Inferior parietal cortex (tissue), 1 donor: ENCODE measurements at regions not wholly inside any gene's neighbourhood (a gene's known extent, or its start where the extent isn't known, plus 50 kb on each side); places are given as distances from the start of the nearest gene placed in this dataset.

Experiments used
- DNase-seq: peaks from one replicate; pipeline ENCODE4 v3.0.0-alpha.2; 2016; ENCODE audit errors: extremely low spot score

DNA sequence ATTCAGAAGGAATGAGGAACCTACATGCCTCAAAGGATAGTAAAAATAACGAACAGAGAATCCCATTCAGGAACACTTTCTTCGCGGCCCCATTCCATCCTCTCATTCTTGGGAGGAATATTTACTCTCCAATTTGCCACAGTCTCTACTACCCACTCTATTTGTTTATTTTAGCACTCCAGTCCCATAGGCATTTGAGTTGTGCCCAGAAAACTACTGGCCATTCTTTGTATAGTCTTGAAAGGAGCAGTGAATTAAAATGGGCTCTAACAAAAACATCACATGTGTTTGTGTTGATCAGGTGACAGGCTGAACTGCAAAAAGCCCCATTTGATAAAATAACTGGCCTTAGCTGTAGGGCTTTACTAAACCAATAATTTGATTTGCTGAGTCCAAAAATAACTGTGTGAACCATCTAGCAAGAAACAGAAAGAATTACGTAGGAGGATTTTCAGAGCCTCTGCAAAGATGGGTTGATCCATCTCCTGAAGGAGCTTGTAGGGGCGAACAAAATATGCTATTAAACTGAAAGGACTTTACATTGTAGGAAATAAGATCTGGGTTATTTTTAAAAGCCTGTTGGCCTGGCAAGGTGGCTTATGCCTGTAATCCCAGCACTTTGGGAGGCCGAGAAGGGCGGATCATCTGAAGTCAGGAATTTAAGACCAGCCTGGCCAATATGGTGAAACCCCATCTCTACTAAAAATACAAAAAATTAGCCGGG, 142.3 kb upstream of the CPNE8 start:
- DNase-seq = no peak

DNA sequence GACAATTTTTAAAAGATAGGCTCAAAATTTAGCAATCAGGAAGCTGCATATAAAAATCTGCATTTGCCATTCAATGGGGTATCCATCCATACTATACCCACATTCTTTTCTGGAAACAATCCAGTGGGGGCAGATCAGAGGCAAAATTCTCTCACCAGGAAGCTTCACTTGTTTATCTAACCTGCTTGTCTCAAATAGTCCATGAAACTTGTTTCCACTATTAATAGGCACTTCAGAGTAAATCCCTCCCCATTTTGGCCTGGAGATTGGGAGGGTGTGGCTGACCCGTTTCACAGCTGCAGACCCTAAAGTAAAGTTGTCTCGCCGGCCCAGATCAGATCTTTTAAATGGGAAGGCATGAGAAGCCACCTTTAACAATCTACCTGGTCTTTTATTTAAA, 139.4 kb upstream of the CPNE8 start:
- no peak for DNase-seq

DNA sequence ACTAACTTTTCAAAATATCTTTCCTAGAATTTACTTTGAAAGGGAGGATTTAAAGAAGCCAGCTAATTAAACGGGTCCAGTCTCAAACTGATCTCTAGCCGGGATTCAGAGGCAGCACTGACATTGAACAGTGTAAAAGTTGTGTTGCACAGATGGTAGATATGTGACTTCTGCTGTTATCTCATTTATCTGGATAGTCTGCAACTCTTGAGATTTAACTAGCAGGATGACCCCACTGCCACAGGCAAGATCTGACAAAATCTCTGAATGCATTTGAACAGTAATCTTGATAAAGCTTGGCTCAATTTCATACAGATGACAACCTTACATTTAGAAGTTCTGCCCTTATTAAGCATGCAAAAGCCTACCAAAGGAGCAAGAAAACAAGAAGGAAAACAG, 138.0 kb upstream of the CPNE8 start:
- DNase-seq = no peak

DNA sequence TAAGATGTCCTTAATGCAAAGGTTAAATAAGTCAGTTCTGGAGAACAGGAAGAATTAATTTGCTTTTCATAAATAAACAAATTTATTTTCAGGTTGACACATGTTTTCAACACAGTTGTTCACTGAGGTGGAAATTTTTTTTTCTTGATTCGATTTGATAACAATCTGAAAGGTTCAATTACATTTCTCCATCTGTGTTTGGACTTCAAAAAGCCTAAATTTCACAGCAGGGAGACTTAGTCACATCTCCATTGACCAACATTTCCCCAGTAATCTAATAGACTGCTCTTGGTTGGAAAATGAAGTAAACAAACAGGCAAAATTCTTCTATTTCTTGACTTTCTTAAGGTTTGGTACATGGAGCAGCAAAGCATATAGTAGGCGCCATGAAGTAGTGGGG, 134.9 kb upstream of the CPNE8 start:
- DNase-seq = no peak

DNA sequence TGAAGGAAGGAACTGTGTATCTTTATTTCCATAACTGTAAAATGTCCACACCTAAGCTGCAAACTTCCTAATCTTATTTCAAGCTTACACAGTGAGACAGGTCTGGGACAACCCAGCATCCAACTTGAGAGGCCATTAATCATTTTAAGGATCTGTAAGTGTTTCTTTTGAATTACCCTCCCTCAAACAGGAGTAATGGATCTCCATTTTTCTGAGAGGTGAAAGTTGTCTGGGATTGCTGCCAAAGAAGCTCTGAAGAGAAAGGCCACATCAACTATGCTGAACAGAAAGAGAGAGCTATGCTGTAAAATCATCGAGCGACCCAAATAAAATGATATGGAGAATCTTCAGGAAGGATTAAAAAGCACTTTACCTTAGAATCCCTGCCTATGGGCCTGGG, 131.7 kb upstream of the CPNE8 start:
- no peak for DNase-seq

DNA sequence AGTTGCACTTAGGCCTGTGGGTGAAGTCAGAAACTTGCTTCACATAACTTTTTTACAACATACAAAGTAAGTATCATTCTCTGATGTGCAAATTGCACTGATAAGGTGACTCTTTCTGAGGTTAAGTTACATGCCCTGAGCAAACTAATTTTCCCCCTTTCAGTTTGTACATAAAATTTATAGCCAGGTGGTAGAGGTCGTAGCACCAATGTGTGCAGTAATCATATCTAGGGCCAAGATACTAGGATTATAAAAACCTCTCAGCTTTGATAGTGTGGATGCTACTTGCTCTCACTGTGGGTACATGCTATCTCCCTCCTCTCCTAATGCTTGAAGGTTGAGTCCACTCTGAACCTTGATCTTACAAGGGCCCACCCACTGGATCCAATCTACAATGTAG, 130.7 kb upstream of the CPNE8 start:
- no peak for DNase-seq

DNA sequence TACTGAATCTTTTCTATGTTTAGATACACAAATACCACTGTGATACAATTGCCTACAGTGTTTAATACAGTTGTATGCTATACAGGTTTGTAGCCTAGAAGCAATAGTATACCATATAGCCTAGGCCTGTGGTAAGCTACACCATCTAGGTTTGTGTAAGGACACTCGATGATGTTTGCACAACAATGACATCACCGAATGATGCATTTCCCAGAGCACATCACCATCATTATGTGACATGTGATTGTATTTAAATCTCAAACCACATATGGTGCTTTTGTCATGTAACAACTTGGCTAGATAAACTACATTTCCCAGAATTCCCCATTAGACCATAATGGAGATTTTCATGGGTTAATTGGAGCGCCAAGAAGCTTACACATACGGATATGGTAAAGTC, 128.4 kb upstream of the CPNE8 start:
- DNase-seq = no peak

DNA sequence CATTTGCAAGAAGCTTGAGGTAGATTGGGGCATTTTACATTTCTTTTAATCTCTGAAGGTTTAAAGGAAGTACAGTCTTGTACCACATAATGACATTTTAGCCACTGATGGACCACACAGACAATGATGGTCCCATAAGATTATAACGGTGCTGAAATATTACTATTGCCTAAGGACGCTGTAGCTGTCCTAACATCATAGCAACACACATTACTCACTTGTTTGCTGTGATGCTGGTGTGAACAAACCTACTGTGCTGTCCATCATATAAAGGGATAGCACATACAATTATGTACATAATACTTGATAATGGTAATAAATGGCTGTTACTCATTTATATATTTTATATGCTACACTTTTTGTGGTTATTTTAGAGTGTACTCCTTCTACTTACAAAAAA, 127.1 kb upstream of the CPNE8 start:
- no peak for DNase-seq

DNA sequence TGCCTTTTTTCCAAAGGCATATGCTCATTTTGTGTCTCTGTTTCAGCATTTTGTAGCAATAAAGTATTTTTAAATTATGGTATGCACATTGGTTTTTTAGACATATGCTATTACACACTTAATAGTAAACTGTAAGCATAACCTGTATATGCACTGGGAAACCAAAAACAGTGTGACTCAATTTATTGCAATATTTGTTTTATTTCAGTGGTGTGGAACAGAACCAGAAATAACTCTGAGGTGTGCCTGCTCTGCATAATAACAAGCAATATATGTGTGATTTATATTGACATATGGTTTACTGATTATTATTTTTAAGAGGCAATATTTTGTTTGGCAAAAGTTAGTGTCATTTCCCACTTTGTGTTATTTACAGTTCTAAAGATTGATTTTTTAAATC, 126.6 kb upstream of the CPNE8 start:
- DNase-seq = no peak

DNA sequence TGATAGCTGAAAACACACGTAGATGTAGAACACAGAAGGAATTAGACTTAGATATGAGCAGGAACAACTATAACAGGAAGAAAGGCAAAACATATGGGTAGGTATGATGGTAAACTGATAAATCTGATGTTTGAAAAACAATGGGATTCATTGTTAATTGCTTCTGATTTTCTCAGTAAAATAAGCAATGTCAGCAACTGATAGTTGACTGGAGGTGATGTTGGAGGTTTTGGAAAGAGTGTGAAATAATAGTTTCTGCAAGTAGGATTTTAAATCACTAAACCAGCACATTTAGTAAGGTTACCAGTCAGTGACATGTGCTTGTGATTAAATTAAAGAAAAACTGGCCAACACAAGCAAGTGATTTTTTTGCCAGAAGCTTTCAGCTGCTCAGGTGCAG, 123.0 kb upstream of the CPNE8 start:
- DNase-seq = no peak

DNA sequence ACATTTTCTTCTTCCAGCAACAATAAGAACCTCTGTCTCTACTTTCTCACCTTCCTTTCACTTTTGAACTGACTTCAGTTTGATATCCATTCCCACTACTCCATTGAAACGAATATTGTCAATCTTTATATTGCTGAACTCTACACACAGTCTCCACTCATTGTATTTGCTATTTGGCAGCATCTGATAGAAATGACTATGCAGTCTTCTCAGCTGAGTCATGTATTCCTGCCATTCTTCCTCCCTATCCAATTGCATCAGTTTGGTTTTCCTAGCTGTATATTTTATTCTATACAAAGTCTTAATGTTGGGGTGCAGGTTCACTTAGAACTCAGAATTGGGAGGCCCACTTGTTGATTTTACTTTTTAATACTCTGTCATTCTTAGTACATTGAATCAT, 107.5 kb upstream of the CPNE8 start:
- no peak for DNase-seq

DNA sequence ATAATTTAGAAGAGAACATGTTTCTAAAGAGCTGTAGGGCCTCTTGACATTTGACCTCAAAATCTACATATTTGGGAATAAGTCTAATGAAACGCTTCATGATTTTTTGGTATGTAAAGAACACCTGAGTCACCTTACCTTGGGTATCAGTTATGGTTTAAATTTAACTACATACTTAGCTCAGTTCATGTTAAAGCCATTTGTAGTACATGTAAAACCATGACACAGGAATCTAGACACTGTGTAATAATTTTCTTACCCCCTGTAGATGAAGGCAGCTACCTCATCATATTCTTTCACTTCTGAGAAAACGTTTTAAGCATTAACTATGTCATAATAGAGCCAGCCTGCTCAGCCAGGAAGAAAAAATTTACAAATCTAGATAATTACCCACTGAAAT, 105.8 kb upstream of the CPNE8 start:
- DNase-seq = no peak

DNA sequence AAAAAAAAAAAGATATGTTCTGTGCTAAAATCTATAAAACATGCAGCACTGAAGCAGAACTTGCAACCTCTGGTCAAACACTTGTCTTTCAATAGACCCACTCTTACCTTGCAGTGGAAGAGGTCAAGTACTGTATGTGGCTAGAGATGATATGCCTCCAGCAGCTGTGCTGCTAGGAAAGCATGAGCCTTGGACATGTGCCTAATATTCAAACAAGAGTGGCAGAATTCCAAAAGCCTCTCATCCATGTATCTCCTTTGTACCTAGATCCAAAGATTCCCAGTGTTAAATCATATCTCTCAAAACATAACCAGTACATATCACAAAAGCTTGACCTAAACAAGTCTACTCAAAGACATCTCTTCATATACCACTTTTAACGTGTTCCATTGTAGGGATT, 105.0 kb upstream of the CPNE8 start:
- no peak for DNase-seq

DNA sequence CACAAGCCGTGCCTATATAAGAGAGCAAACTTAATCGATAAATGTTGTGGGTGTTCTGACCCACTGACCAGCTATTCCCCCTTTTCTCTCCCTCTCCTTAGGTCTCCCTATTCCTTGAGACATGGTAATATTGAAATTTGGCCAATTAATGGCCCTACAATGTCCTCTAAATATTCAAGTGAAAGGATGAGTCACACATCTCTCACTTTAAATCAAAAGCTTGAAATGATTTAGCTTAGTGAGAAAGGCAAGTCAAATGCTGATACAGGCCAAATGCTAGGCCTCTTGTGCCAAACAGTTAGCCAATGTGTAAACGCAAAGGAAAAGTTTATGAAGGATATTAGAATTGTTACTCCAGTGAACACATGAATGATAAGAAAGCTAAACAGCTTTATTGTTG, 102.2 kb upstream of the CPNE8 start:
- no peak for DNase-seq

DNA sequence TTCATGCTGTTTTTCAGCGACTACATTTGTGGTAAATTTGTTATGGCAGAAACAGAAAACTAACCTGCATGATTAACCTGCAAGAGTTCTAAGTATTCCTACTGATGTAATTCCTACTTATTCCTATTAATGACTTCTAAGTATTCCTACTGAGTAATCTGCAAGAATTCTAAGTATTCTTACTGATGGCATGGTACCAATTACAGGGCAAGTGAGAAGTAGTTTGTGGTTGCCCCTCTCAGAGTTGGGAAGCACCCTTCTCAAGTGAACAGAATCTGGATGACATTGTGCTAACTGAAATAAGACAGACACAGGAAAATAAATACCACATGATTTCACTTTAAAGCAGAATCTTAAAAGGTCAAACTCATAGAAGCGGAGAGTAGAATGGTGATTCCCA, 100.9 kb upstream of the CPNE8 start:
- no peak for DNase-seq

DNA sequence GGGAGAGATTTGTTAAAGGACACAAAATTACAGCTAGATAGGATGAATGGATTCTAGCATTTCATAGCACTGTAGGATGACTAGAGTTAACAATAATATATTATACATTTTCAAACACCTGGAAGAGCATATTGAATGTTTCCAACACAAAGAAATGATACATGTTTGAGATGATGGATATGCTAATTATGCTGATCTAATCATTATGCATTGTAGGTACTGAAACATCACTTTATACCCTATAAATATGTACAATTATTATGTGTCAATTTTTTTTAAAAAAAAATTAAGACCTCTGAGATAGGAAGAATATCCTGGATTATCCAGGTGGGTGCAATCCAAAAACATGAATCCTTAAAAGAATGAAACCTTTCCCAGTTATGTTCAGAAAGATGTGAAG, 100.3 kb upstream of the CPNE8 start:
- no peak for DNase-seq

DNA sequence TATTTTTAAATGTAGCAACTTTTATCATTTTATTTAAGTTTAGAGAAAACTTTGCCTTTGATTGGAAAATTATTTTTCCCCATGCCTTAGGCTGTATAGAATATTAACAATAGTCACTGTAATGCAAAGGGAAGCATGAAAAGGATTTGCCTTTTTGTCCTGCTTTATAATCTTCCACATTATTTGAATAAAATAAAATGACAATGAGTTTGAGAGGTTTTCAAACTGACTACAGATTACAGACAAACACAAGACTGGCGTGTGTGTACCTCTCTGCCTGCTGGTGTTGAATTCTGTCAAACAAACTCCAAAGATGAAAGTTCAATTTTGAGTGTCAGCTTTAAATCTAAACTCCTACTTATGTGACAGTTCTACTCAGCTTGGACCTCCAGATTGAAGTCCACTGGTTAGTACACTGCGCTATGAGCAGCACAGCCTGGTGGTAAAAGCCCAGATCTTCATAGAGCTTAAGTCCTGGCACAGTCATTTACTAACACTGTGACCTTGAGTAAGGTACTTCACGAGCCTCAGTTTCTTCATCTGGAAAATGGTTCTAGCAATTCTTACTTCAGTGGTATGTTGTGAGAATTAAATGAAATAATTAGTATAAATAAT, 98.3 kb upstream of the CPNE8 start:
- no peak for DNase-seq

DNA sequence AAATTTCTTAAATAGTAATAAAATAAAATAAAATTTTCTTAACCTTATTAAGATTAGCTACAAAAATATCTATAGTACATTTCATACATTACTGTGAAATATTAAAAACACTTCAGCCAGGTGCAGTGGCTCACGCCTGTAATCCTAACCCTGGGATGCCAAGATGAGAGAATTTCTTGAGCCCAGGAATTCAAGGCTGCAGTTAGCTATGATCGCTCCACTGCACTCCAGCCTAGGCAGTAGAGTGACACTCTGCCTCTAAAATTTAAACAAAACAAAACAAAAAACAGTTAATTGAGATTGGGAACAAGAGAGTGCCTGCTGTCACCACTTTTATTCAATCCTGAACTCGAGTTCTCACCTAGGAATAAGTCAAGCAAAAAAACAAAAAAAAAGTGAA, 95.0 kb upstream of the CPNE8 start:
- DNase-seq = no peak

DNA sequence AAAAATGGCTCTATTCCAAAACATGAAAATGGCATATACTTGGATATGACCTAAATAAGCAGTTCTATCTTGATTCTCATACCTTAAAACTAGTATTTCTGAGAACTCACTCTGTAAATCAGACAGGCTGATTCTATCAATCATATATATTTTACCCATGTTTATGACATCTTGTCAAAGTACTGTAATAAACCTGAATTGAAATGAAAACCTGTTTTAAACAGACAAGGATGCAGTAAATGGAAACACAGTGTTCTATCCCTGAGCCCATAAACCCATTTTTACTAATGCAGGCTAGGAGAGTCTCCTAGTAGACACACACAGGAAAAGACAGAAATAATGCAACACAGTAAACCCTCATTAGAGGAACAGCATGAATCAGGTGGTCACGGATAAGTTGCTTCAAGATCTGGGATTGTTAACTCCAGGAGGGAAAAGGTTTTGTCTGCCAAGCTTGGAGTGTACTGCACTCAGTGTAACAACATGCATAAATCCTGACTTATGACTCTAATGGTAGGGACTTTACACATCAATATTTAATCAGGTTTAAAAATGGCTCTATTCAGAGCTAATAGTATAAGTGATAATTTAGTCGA, 93.6 kb upstream of the CPNE8 start:
- no peak for DNase-seq

DNA sequence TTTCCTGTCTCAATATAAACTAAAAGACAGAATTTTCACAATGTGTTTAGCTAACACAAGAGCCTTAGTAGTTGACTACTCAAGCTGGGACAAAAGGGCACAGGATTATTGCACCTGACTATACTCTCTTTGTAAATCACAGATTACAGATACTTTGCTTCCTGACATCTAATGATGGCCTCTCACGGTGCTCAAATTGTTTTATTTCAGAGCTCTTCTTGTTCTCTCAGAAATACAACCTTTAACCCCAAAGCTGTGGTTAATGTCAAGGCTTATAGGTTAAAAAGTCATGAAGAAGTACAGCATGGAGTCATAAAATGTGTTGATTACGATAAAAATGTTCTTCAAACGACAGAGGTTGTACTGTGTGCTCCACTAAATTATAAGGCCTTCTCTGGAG, 89.9 kb upstream of the CPNE8 start:
- no peak for DNase-seq

DNA sequence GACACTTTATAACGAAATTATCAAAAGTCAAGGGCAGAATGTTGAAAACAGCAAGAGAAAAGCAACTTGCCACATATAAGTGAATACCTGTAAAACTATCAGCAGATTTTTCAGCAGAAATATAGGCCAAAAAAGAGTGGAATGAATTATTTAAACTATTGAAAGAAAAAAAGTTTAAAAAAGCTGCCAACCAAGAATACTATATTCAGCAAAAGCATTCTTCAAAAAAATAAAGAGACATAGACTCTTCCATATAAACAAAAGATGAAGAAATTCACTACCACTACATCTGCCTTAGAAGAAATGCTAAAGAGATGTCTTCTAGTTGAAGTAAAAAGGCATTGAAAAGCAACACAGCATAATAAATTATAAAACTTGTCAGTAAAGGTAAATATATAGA, 80.6 kb upstream of the CPNE8 start:
- DNase-seq = no peak

DNA sequence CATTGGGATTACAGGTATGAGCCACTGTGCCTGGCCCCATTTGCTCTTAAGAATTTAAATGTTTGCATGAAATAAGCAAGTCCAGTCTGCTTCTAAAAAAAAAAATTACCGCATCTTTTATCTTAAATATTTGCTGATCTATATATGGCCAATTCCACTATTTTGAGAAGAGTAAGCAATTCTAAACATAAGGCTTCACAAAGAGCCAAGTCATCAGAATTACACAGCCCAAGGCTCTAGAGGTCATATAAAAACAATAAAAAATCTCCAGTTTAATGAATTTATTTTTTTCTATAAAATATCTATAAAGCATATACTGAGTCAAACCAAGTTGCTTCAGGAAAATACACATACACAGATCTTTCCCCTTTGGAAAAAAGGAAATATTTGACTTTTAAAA, 79.0 kb upstream of the CPNE8 start:
- DNase-seq = no peak

DNA sequence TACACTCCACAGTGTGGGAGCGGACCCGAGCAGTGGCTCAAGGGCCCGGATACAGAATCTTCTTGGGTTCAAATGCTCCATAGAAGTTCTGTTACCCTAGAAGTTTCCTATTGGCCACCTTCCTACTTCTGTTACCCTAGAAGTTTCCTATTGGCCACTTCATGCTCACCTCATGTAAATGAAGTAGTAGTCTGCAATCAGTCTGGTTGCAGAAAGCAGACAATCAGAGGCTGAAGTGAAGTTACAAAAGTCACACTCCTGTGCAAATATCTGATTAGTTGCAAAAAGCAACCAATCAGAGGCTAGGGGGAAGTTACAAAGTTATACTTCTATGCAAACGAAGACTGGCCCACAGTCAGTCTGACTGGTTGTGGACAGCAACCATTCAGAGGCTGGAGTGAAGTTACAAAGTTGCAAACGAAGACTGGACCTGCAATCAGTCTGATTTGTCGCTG, 77.8 kb upstream of the CPNE8 start:
- no peak for DNase-seq

DNA sequence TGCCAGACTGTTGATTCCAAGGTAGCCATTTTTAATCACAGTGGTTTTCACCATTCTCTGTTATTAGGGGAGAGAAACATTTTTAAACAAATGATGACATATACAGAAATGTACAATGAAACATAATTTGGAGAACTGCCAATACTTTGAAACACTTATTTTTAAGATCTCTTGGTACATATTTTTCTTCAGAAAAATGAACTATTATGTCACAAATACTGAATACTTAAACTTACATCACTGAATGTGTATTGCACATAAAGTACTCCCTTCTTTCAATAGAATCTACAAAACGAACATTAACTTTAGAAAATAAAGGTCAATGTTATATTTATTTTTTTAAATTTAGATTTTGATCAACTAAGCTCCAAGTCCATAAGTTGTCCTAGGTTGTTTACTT, 71.7 kb upstream of the CPNE8 start:
- no peak for DNase-seq
